ENCODE measurements at regions not wholly inside any gene's neighbourhood (a gene's known extent, or its start where the extent isn't known, plus 50 kb on each side); places are given as distances from the start of the nearest gene placed in this dataset.

- no peak for TF ChIP-seq E2F8 (IDR thresholded peaks at IDR 0.05; ENCODE audit: low read depth, partially characterized antibody)
Measured at GRCh38 chr12:41942354-41942753, 202.3 kb downstream of the GXYLT1 start (continued).

DNA sequence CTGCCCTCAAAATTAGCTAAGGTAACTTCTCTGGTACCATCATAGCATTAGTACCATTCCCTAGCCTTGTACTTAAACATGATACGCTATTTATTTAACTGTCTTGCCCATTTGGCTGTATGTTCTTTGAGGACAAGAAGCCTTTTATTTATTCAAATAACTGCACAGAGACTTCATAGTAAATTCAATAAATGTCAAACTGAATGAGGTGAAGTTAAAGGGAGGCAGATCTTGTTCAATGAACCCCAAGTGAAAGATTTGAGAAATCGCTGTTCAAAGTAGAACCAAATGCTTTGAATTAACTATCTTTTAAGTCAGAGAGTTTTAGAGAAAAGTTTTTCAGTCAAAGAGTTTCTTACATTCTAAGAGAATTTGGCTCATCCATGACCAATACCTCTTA, 203.6 kb downstream of the GXYLT1 start:
- no peak overlapping the region for H3K4me3 ChIP-seq
- ChIA-PET POLR2A (no interaction called here), SMC1A (ENCODE audit: uncharacterized antibody, unreplicated experiment) (no interaction called here), RAD21 (ENCODE audit: unreplicated experiment) (no interaction called here), CTCF (no interaction called here)
- no TSS peak for BruUV-seq (replicated peaks)
- no peaks in the 10 kb centered on the region for H3K36me3 ChIP-seq (ENCODE audit: control insufficient read depth in 2 of 2, insufficient read depth in 2 of 2, low read length in 1 of 2)
- H3K27me3 ChIP-seq (replicated peaks in 1 of 2; ENCODE audit: control insufficient read depth in 2 of 2, insufficient read depth in 2 of 2, low read length in 1 of 2), result no peaks in the 10 kb centered on the region
- ATAC-seq (no peak), FAIRE-seq (no peak), DNase-seq (ENCODE audit: low read depth, low spot score) (no peak)
- H3K9me3 ChIP-seq (replicated peaks; ENCODE audit: control insufficient read depth, insufficient read depth, low read length), result no peaks in the 10 kb centered on the region; the same call in 2 of the 3 replicates
- WGBS (ENCODE audit: insufficient coverage, insufficient replicate concordance, low lambda C conversion rate, missing lambda C conversion rate), result 71% methylated on average over 2 of the region's 2 CpGs
- H3K9ac ChIP-seq (ENCODE audit: control insufficient read depth, insufficient read depth, low read length), result no peak overlapping the region
- no peak overlapping the region for H3K27ac ChIP-seq (ENCODE audit: control insufficient read depth, insufficient read depth)
- H3K79me2 ChIP-seq (ENCODE audit: control insufficient read depth, insufficient read depth, low read length), result no peaks in the 10 kb centered on the region
- H2AFZ ChIP-seq (ENCODE audit: control insufficient read depth, low read depth, low read length), result no peak overlapping the region
- in situ Hi-C loops (cut with MboI) (no loop called here), intact Hi-C loops (cut with micrococcal nuclease; ENCODE audit: unreplicated experiment) (no loop called here)
- no peaks in the 10 kb centered on the region for H4K20me1 ChIP-seq (ENCODE audit: control insufficient read depth, insufficient read depth)
- no peak overlapping the region for H3K4me2 ChIP-seq (ENCODE audit: control insufficient read depth, insufficient read depth)
- TF ChIP-seq, protein P1, sequence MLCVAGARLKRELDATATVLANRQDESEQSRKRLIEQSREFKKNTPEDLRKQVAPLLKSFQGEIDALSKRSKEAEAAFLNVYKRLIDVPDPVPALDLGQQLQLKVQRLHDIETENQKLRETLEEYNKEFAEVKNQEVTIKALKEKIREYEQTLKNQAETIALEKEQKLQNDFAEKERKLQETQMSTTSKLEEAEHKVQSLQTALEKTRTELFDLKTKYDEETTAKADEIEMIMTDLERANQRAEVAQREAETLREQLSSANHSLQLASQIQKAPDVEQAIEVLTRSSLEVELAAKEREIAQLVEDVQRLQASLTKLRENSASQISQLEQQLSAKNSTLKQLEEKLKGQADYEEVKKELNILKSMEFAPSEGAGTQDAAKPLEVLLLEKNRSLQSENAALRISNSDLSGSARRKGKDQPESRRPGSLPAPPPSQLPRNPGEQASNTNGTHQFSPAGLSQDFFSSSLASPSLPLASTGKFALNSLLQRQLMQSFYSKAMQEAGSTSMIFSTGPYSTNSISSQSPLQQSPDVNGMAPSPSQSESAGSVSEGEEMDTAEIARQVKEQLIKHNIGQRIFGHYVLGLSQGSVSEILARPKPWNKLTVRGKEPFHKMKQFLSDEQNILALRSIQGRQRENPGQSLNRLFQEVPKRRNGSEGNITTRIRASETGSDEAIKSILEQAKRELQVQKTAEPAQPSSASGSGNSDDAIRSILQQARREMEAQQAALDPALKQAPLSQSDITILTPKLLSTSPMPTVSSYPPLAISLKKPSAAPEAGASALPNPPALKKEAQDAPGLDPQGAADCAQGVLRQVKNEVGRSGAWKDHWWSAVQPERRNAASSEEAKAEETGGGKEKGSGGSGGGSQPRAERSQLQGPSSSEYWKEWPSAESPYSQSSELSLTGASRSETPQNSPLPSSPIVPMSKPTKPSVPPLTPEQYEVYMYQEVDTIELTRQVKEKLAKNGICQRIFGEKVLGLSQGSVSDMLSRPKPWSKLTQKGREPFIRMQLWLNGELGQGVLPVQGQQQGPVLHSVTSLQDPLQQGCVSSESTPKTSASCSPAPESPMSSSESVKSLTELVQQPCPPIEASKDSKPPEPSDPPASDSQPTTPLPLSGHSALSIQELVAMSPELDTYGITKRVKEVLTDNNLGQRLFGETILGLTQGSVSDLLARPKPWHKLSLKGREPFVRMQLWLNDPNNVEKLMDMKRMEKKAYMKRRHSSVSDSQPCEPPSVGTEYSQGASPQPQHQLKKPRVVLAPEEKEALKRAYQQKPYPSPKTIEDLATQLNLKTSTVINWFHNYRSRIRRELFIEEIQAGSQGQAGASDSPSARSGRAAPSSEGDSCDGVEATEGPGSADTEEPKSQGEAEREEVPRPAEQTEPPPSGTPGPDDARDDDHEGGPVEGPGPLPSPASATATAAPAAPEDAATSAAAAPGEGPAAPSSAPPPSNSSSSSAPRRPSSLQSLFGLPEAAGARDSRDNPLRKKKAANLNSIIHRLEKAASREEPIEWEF (IDR thresholded peaks at IDR 0.05; ENCODE audit: insufficient replicate concordance, low read depth, low read length), result no peak
- TF ChIP-seq PML (IDR thresholded peaks at IDR 0.05; ENCODE audit: low read length), result no peak
- TF ChIP-seq BCL11A (IDR thresholded peaks at IDR 0.05; ENCODE audit: low read depth, low read length), result no peak
- TF ChIP-seq ZNF24 (IDR thresholded peaks at IDR 0.05), result no peak
- no peak for TF ChIP-seq STAT1 (conservative IDR thresholded peaks at IDR 0.05)
- H3K4me1 ChIP-seq (ENCODE audit: control insufficient read depth, insufficient read depth, low read length), result no peaks in the 10 kb centered on the region

All from GM12878 (cell line).